IPS DF 19.7 (cell line): ENCODE measurements at regions not wholly inside any gene's neighbourhood (a gene's known extent, or its start where the extent isn't known, plus 50 kb on each side); places are given as distances from the start of the nearest gene placed in this dataset.
"Not testable (repeated sequence)": the region's sequence is repeated elsewhere in the genome, so short reads cannot be mapped to it uniquely, and the experiment has no call there.

Experiments
- DNase-seq: peaks from one replicate; pipeline ENCODE4 v3.0.0-alpha.2; 2013; ENCODE audit warnings: low read depth, low spot score

DNA sequence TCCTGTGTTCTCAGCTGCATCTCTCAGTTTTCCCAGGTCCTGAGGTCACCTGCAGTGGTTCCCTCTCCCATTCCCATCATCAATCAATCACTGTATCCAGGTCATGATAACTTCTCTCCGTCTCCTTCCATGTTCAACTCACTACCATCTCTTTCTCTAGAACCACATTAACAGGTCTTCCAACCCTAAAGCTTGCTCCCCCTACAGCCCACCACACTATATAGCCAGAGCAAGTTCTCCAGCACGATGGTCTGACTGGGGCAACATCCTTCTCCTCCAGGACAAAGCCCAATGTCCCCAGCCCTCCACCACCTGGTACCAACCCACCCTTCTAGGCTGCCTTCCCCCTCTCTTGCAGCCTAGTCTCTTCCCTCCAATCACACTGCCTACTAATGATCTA, 241.6 kb downstream of the CDK5RAP2 start:
- DNase-seq, result no peak

DNA sequence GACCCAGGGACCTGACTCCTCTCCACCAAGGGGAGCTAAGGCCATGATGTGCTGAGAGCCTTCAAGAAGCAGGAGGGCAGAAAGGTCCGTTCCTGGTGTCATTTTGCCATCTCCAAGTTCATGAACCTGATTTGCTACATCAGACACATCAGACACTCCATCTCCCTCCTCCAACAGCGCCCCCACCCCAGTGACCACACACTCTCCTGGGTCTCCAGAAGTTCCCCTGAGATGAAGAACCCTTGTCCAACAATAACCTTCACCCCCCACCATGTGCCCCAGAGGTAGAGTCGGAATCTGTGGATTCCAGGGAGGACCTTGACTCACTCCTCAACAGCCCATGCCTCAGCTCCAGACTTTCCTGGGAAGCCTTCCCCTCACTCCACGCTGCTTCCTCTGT, 242.8 kb downstream of the CDK5RAP2 start:
- DNase-seq, result no peak

DNA sequence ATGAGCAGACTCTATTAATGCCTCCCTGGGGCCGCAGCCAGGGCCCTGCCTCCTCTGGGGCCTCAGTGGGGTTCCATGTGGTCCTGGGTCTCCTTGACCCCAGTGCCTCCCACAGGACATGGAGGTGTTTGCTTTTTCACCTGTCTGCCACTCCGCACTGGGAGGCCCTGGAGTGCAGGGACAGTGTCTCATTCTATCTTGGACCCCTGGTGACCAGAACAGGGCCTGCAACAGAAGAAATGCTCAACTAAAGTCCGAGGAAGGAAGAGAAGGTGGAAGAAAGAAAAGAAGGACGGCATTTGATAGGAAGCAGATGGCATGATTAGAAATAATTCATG, 243.2 kb downstream of the CDK5RAP2 start:
- DNase-seq, result no peak

DNA sequence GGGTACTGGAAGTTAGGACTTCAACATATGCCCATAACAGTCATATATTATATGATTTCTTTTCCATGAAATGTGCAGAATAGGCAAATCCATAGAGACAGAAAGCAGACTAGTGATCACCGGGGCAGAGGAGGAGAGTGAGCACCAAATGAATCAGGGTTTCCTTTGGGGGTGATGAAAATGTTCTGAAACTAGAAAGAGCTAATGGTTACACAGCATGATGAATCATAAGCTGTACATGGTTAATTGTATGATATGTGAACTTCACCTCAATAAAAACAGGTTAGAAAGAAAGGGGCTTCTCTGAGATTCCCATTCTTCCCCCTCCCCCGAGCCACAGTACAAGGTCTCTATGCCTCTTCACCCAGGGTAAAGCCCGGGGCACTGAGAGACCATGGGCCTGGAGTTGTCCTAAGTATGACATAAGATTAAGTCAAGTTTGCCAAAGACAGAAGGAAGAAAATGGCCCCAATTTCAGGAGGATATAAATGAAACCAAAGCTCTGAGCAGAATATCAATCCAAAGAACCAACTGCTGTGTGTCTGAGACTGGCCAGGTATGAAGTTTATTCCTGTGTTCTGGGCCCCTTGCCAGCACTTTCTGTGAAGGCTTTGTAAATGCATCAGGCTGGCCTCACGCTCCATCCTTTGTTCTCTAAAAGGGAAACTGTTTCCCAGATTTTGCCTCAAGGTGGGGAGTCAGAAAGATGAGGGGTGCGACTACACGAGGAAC, 243.8 kb downstream of the CDK5RAP2 start:
- no peak for DNase-seq

DNA sequence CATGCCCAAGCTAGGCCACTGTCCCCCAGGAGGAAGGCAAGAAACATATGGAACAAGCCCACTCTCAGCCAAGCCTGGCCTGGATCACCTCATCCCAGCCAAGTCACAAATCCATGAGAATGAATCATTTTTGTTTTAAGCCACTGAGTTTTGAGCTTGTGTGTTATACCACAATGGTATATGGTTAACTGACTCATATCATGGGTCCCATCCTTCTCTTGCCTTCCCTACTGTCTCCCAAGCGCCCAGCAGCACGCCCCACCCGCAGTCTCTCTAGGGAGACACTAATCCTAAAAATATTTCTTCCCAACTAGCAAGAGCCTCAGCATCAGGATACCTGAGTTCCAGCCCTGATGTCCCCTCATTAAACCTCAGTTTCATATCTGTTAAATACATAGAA, 248.1 kb downstream of the CDK5RAP2 start:
- no peak for DNase-seq

DNA sequence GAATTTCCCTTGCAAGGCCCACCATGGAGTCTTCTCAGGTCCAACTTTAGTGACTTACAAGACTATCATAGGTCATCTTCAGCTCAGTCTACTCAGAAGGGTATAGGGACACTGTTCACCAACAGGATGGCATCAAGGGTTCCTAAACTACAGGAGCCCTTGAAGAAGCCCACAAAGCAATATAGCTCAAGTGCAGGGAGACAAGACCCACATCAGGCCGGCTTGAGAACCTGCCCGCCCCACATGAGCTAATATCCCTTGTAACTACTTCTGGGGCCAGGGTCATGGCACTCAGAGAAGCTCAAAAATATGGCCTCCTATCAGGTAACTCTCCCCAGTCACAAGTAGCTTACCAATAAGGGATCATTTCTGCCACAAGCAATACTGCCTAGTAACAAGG, 249.9 kb downstream of the CDK5RAP2 start:
- no peak for DNase-seq

DNA sequence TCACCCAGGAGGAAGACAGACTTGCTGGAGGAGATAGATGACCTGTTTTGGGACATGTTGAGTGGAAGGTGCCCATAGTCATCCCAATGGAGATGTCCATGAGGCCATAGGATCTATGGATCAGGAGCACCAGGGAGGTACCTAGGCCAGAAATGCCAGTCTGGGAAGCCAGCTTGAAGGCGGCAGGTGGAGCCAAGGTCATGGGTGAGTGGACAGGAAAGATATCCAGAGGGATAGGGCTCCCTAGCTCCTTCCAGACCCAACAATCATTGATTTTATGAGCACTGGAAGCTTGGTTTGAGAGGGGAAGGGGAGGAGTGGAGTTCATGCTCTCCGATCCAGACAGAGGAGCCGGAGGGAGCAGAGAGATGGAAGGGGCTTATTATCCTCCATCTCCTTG, 252.6 kb downstream of the CDK5RAP2 start:
- no peak for DNase-seq

DNA sequence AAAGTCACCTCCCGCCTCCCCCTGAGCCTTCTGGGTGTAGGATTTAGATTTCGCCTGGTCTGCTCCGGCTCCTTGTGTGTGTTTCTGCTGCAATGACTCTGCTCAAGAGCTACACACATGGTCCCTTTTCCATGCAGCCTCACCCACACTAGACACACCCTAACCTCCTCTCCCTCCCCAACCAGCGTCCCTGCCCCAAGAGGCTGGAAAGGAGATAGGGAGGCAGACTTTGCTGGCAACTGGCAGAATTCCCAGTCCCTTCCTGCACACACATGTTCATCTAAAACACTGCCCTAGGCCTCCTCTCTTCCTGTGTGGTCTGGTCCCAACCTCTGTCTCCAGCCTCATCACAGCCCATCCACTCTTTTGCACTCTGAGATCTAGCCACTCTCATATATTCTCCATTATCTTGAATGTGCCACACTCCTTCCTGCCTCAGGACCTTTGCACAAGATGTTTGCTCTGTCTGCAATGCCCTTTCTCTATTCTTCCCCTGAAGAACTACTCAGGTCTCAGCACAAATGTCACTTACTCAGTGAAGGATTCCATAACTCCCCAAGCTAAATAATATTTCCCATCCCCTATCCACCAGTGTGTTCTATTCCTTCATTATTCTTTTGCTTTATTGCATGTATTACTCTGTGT, 253.8 kb downstream of the CDK5RAP2 start:
- no peak for DNase-seq

DNA sequence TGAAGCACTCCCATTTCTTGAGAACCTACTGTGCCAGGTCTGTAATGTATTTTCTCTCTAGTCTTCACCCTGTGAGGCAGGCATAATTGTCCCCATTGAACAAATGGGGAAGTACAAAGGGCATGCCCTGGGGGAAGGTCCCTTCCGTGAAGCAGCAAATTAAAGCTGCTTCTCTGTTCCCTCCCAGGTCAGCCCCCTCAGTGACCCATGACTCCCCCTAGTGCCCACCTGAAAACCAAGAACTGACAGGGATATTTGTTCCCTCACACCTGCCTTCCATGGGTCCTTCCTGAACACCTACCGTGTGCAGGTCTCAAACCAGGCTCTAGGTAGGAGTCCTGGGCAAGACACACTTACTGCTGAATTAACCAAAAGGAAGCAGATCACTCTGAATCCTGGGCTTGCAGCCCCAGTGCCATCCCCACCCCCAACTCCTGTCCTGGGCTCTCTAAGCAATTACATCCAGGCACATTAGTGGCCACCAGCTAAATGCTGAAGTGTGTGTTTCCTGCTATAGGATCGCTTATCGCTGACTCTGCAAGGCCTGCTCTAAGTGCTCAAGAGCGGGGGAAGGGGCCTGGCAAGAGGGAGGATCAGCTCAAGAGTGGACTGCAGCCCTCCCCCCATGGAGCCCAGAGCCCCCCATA, 254.8 kb downstream of the CDK5RAP2 start:
- DNase-seq, result no peak

DNA sequence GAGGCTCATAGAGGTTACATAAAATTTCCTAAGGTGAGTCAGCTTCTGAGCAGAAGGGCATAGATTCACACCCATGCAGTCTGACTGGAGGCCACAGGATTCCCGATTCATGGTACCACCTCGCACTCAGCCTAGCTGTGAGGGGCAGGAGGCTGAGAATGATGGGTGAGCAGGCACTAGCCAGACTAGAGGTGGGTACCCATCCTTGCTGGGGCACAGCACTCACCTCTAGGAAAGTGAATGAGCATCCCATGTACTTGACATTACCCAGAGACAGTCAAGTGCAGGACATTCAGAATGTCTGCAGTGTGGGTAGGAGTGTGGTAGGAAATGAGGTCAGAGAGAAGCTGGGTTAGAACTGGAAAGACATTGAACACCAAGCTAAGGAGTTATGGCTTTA, 255.5 kb downstream of the CDK5RAP2 start:
- DNase-seq, result no peak

DNA sequence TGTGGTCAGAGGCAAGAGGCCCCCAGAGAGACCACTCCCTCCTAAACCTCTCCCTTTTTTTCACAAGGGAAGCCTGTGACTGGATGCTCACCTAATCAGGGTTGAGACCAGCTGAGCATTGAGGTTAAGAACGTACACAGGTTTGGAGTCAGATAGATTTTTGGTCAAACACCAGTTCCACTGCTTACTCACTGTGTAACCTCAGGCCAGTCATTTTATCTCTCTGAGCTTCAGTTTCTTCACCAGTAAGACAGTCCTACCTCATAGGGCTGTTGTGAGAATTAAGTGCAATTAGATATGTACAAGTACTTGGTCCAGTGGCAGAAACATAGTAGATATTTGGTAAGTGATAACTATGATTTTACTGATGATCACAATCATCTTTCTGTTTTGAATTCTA, 256.8 kb downstream of the CDK5RAP2 start:
- no peak for DNase-seq

DNA sequence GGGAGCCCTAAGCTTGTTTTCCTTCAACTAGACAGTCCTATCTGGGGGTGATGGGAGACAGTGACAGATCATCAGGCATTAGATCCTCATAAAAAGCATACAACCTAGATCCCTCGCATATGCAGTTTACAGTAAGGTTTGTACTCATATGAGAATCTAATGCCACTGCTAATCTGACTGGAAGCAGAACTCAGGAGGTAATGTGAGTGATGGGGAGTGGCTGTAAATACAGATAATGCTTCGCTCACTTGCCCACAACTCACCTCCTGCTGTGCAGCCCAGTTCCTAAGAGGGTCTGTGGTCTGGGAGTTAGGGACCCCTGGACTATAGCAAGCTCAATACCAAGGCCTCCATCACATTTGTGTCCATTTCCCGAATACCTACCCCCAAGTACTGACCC, 260.5 kb downstream of the CDK5RAP2 start:
- no peak for DNase-seq

DNA sequence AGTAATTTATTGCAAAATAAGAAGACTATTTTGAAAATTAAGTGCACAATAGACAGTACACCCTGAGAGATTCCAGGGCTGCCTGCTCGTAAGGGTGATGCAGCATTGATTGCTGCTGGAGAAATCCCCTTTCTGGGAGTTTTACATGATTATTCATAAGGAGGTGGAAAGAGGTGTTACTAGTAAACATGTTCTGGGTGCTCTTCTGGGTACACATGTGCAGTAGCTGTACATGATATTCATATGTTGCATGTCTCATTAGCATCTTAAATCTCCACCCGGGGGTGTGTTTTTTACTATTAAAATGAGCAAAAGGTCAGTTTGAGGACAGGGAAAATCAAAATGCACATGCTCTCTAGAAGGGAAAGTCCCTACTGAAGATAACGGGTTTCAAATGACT, 264.8 kb downstream of the CDK5RAP2 start:
- no peak for DNase-seq

DNA sequence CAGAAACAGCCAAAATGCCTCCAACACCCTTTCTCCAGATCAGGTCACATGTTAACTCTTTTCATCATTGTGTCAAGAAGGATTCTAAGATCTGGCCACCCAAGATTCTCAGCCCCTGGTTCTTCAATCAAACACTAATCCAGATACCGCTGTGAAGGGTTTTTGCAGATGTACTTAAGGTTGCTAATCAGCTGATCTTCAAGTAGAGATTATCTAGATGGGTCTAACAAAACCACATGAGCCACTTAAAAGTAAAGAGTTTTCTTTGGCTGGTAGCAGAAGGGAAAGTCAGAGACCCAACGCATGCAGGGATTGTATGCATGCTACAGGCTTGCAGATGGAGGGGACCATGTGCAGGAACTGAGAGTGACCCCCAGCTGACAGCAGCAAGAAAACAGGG, 267.9 kb downstream of the CDK5RAP2 start:
- DNase-seq, result no peak

DNA sequence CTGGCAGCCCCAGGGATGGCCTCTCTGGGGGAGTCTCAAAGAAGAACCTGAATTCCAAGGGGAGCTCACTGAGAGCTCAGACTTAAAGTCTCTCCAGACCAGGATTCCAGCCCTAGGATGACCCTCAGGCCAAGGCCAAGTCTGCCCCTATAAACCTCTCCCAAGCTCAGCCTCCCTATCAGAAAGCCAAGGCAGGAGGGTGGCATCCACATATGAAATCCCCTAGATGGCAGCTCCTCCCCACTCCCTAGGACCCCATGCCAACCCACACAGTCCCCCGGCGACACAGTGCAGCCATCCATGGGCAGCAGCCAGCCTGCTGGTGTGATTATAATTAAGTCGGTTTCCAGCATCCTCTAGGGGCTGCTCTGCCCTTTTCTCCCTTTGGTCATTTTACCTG, 269.9 kb downstream of the CDK5RAP2 start:
- DNase-seq, result no peak

DNA sequence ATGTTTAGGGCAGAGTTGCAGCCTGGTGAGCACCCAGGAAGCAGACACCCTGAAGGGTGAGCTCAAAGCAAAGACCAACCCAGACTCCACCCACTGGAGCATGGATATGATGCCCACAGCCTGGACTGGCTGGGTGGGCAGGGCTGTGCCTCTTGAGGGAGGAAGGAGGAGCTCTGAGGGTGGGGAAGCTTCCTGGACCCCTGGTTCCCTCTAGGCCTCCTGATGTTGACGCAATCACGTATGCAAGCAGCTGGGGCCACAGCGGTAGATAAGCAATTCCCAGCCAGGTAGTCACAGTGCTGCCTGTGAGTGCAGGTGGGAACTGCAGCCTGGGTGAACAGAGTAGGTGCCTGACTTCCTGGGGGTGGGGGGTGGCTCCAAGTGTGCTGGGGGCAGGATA, 271.5 kb downstream of the CDK5RAP2 start:
- DNase-seq, result no peak

DNA sequence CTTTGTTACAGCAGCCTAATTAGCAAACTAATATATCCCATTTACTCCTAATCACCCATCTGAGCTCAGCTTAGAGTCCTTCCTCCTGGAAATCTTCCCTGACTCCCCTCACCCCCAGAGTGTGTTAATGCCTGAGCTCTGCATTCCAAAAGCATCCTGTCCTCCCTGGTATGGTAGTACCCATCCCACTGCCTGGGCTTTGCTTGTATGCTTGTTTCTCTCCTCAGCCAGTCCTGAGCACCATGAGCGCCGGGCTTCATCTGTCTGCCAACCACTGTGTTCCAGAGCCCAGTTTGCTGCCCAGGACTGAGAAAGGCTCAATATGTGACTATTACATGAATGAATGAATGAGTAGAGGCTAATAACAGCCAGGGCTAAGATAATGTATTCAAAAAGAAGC, 272.4 kb downstream of the CDK5RAP2 start:
- no peak for DNase-seq

DNA sequence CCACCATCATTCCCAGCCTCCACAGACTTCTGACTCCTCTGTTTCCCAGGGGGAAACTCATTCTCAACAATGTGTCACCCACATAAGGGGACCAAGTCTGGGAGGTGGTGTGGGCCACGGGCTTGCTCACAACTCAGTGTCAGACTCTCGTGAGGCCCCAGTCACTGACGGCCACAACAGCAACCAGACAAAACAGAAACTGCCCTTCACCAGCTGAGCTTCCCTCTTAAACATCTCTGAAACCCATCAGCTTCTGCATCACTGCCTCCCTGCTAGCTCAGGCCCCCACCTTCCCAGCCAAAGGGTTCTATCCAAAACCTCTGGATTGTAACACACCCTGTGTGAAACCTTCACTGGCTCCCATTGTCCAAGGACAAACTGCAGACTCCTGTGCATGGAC, 273.4 kb downstream of the CDK5RAP2 start:
- DNase-seq, result no peak

DNA sequence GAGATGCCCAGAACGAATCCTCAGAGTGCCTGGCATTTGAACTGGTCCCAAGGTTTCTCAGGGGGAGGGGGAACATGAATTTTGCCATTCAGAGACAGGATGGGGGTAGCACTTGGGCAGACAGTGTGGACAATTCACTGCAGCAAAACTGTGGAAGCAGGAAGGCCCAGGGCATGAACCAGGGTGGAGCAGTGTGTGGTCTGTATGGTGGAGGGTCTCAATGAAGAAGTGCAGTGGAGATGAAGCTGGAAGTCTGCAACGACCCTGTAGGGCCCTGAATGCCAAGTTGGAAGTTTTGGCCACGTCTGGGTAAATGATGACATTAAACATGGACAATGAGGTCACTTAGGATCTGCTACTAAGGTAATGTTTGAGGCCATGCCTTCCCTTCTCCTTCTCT, 273.9 kb downstream of the CDK5RAP2 start:
- DNase-seq, result no peak

DNA sequence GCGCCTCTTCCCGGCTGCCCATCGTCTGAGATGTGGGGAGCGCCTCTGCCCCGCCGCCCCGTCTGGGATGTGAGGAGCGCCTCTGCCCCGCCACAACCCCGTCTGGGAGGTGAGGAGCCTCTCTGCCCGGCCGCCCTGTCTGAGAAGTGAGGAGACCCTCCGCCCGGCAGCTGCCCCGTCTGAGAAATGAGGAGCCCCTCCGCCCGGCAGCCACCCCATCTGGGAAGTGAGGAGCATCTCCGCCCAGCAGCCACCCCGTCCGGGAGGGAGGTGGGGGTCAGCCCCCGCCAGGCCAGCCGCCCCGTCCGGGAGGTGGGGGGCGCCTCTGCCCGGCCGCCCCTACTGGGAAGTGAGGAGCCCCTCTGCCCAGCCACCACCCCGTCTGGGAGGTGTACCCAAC, 275.1 kb downstream of the CDK5RAP2 start:
- not testable (repeated sequence) for DNase-seq

DNA sequence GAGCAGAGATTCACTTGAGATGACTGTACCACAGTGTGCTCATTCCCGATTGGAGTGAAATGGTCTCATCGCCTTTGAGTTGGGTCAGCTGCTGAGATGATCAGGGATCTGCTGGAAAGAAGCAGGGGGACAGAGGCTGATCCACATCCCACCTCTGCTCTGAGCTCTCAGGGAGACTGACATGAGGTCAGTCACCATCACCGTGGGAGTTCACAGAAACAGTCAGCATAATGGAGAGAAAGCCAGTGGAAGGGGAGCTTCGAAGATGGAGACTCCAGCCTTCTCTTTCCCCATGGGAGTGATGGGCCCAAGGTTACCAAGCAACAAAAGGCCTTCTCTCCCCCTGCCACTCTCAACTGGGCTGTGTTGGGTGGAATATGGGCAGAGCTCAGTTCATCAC, 276.4 kb downstream of the CDK5RAP2 start:
- no peak for DNase-seq

DNA sequence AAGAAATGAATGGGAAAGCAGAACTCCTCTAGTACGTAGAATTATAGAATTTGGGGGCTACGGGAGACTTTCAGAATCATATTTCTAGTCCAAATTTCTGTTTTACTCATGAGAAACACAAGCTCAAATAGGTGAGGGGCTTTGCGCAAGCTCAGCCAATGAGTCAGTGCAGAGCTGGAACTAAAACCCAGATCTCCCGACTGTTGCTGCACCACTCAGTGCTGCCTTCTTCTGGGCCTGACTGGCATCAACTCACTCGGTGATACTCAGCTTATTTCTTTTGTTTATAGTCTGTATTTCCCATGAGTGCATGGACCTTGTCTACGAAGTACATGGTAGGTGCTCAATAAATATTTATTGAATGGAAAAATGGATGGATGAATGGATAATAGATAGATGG, 280.2 kb downstream of the CDK5RAP2 start:
- DNase-seq, result no peak

DNA sequence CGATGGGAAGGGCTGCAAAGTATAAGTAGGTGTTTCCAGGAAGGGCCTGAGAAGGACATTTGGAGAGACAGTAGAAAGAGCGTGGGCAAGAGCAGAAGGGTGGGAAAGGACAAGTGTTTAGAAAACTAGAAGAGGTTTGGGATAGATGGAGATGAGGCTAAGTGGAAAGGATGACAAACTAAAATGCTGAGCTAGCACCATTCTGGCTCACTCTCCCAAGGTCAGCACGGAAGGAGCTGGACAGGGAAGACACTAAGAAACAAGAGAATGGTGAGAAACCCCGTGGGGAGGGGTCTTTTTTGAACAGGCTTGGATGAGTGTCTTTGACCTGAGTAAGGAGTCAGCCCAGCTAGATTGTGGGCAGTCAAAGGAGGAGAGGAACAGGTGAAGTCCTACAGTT, 286.0 kb downstream of the CDK5RAP2 start:
- DNase-seq, result no peak
